ENCODE measurements at regions not wholly inside any gene's neighbourhood (a gene's known extent, or its start where the extent isn't known, plus 50 kb on each side); places are given as distances from the start of the nearest gene placed in this dataset.

DNA sequence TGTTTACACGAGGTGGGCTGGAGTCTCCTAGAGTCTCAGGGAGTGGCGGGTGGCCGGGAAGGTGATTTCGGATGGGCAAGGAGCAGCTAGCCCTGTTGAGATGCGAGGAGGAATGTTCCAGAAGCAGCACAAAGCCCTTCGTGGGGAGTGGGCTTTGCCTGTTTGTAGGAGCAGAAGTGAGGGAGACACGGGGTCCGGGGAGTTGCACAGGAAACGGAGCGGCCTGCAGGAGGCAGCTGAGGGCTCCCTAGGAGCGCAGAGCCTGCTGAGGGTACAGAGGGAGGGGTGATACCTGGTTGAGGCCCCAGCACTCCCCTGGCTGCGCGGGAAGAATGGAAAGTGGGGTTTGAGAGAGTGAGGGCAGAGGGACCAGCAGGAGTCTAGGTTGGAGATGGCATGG lies 847.2 kb downstream of the TBC1D22A start:
- TF ChIP-seq, protein P1, sequence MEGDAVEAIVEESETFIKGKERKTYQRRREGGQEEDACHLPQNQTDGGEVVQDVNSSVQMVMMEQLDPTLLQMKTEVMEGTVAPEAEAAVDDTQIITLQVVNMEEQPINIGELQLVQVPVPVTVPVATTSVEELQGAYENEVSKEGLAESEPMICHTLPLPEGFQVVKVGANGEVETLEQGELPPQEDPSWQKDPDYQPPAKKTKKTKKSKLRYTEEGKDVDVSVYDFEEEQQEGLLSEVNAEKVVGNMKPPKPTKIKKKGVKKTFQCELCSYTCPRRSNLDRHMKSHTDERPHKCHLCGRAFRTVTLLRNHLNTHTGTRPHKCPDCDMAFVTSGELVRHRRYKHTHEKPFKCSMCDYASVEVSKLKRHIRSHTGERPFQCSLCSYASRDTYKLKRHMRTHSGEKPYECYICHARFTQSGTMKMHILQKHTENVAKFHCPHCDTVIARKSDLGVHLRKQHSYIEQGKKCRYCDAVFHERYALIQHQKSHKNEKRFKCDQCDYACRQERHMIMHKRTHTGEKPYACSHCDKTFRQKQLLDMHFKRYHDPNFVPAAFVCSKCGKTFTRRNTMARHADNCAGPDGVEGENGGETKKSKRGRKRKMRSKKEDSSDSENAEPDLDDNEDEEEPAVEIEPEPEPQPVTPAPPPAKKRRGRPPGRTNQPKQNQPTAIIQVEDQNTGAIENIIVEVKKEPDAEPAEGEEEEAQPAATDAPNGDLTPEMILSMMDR (IDR thresholded peaks at IDR 0.05; ENCODE audit: low read depth, low read length, missing control alignments): no peak
- DNase-seq (ENCODE audit: extremely low read depth, low read depth): no peak

DNA sequence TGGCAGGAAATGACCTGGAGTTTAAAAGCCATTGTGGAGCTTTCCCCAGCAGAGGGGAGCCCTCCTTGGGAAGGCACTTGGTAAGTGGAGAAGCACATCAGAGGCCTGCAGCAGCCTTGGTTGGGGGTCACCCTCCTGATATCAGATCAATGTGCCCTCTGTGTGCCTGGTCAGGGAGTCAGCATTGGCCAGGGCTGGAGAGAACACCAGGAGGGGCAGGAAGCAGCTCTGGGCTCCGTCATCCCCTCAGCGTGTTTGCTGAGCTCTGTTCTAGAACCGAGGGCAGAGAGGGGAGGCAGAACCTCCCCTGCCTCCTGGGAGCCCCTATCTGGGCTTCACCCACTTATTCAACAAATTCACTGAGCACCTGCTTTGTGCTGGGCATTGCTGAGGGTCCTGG lies 846.0 kb downstream of the TBC1D22A start:
- no peak for DNase-seq (ENCODE audit: extremely low read depth, low read depth)
- TF ChIP-seq, protein P1 (IDR thresholded peaks at IDR 0.05; ENCODE audit: low read depth, low read length, missing control alignments): no peak
- no peak overlapping the region for H3K4me3 ChIP-seq (replicated peaks; ENCODE audit: low read depth, low read length)

More for the DNA sequence above, 847.2 kb downstream of the TBC1D22A start:
- H3K4me3 ChIP-seq (replicated peaks; ENCODE audit: low read depth, low read length): no peak overlapping the region

DNA sequence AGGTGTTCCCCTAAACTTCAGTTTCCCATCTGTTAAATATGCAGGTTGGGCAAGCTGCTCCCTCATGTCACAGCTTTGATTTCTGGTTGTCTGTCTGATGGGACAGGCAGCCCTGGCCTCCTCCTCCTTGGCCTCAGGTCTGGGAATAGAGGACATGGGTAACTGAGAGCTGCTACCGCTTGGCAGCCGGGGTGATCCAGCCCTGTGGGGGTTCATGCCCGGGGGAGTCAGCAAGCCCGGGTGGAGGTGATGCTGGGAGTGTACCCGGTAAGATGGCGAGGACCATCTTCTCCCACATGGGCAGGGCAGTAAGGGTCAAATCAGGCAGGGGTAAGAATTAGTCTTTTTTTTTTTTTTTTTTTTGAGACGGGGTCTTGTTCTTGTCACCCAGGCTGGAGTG lies 845.0 kb downstream of the TBC1D22A start:
- TF ChIP-seq, protein P1 (IDR thresholded peaks at IDR 0.05; ENCODE audit: low read depth, low read length, missing control alignments): no peak
- no peak for DNase-seq (ENCODE audit: extremely low read depth, low read depth)
- no peak overlapping the region for H3K4me3 ChIP-seq (replicated peaks; ENCODE audit: low read depth, low read length)

DNA sequence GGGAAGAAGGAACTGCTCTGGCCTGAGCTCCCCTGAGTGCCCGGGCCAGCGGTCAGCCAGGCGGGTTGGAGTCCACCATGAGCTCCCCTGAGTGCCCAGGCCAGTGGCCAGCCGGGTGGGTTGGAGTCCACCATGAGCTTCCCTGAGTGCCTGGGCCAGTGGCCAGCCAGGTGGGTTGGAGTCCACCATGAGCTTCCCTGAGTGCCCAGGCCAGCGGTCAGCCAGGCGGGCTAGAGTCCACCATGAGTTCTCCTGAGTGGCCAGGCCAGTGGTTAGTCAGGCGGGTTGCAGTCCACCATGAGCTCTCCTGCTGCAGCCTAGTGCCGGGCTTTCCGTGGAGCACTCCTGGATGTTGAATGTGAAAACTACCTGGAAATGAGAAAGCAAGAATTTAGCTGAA lies 844.0 kb downstream of the TBC1D22A start:
- DNase-seq (ENCODE audit: extremely low read depth, low read depth): no peak
- TF ChIP-seq, protein P1 (IDR thresholded peaks at IDR 0.05; ENCODE audit: low read depth, low read length, missing control alignments): no peak
- no peak overlapping the region for H3K4me3 ChIP-seq (replicated peaks; ENCODE audit: low read depth, low read length)

DNA sequence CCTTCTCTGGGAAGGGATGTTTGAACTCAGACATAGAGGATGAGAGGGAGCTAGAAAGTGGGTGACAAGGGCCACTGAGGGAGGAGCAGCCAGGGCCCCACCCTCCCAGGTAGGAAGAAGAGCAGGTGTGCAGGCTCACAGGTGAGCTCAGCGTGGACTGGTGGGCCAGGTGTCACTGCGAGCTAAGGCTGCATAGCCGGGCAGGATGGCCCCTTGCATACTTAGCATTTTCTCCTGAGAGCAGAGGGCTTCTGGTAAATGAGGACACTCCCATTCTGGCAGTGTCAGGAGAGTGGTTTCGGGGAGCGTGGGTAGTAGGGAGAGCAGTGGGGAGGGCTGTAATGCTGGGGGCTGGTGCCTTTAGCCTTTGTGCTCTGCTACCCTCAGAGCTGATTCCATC lies 843.4 kb downstream of the TBC1D22A start:
- DNase-seq (ENCODE audit: extremely low read depth, low read depth): no peak
- TF ChIP-seq, protein P1 (IDR thresholded peaks at IDR 0.05; ENCODE audit: low read depth, low read length, missing control alignments): no peak
- H3K4me3 ChIP-seq (replicated peaks; ENCODE audit: low read depth, low read length): no peak overlapping the region

DNA sequence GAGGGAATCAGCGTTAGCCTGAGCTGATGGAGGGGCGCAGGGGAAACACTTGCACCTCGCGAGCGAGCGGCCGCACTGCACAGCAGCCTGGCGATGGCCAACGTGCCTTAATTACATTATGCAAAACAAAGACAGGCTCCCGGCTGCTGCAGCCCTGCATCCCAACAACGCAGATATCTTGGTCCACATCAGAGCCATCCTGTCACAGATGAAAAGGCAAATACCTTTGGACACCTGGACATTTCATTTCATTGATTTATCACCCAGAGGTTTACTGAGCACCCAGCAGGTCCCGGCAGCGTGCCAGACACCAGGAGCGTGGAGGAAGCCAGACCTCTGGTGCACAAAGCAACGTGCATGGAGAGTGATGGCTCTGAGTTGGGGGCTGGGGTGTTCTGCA lies 843.0 kb downstream of the TBC1D22A start:
- H3K4me3 ChIP-seq (replicated peaks; ENCODE audit: low read depth, low read length): no peak overlapping the region
- TF ChIP-seq, protein P1 (IDR thresholded peaks at IDR 0.05; ENCODE audit: low read depth, low read length, missing control alignments): no peak
- no peak for DNase-seq (ENCODE audit: extremely low read depth, low read depth)

DNA sequence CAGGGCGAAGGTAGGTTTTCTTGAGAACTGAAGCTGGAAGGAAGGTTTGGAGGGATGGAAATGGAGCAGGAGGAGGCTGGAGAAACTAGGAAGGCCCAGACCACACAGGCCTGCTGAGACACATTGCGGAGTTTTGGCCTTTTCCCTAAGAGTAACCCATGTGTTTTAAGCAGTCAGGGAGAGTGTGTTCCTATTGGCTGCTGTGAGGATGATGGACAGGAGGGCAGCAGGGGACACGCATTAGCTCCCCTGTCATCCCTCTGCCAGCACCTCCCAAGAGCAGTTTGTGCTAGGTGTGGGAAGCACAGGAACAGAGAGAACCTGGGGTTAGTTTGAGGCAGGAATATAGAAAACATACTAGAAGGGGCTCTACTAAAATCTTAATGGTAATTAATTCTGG lies 842.1 kb downstream of the TBC1D22A start:
- TF ChIP-seq, protein P1 (IDR thresholded peaks at IDR 0.05; ENCODE audit: low read depth, low read length, missing control alignments): no peak
- H3K4me3 ChIP-seq (replicated peaks; ENCODE audit: low read depth, low read length): no peak overlapping the region
- DNase-seq (ENCODE audit: extremely low read depth, low read depth): no peak
